ENCODE measurements at regions not wholly inside any gene's neighbourhood (a gene's known extent, or its start where the extent isn't known, plus 50 kb on each side); places are given as distances from the start of the nearest gene placed in this dataset.

DNA sequence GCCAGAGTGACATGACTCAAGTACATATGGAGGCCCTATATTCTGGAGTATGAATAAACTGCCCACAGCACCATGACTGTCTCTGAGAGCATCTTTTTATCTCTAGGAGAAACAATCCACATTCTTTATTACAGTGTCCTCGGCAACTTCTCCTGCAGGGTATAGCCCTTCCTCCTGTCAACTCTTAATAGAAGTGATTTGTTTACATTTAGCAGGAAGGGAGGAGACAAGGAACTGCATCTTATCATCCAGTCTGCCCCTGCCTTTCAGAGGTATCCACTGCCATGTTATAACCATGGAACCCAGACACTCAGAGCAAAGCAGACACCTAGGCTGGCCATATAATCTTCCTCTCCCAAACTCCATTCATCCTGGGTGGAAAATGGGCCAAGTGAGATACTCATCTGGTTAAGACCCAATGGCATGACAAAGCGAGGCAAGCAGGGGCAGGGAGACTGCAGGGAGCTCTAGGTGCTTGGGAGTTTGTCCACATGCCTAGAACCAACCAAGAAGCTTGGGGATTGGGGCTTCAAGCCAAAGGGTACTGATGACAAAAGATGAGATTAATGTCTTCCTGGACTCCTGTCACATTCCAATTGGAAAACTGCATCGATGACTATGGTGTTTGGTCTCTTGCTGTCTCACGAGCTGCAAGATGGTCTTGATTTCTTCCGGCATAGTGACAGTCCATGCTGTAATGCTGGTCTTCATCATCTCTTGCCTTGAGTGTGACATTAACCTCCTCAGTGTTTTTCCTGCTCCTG is 620.5 kb upstream of the KLF4 start:
- POLR2A ChIA-PET, result no interaction called here
- CTCF ChIA-PET, result no interaction called here

More for the DNA sequence above, 620.5 kb upstream of the KLF4 start:
- ATAC-seq, result no peak
- H3K4me1 ChIP-seq (ENCODE audit: control insufficient read depth in 1 of 2, insufficient read depth in 2 of 2, low read length in 2 of 2), result peaks cover 0 to 10% of the 10 kb centered on the region in 2 experiments; a peak in 2 of 4 replicates
- no peak for DNase-seq (ENCODE audit: low read depth, low spot score)
- TF ChIP-seq YY1 (IDR thresholded peaks at IDR 0.05; ENCODE audit: extremely low read depth, insufficient replicate concordance, low read depth, low read length), result no peak
- TF ChIP-seq ZFX (IDR thresholded peaks at IDR 0.05), result no peak
- TF ChIP-seq POLR2AphosphoS5 (IDR thresholded peaks at IDR 0.05; ENCODE audit: low read depth, low read length), result no peak
- no peak for TF ChIP-seq JUND (IDR thresholded peaks at IDR 0.05)
- TF ChIP-seq SRF (IDR thresholded peaks at IDR 0.05; ENCODE audit: low read depth), result no peak
- no peak for TF ChIP-seq EZH2phosphoT487 (IDR thresholded peaks at IDR 0.05; ENCODE audit: borderline replicate concordance)
- TF ChIP-seq, protein P1, sequence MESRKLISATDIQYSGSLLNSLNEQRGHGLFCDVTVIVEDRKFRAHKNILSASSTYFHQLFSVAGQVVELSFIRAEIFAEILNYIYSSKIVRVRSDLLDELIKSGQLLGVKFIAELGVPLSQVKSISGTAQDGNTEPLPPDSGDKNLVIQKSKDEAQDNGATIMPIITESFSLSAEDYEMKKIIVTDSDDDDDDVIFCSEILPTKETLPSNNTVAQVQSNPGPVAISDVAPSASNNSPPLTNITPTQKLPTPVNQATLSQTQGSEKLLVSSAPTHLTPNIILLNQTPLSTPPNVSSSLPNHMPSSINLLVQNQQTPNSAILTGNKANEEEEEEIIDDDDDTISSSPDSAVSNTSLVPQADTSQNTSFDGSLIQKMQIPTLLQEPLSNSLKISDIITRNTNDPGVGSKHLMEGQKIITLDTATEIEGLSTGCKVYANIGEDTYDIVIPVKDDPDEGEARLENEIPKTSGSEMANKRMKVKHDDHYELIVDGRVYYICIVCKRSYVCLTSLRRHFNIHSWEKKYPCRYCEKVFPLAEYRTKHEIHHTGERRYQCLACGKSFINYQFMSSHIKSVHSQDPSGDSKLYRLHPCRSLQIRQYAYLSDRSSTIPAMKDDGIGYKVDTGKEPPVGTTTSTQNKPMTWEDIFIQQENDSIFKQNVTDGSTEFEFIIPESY (IDR thresholded peaks at IDR 0.05; ENCODE audit: extremely low read depth, insufficient replicate concordance, low read length), result no peak
- no peak for TF ChIP-seq ZNF274 (IDR thresholded peaks at IDR 0.05; ENCODE audit: low read depth, low read length)
- no peak for TF ChIP-seq TCF7L2 (IDR thresholded peaks at IDR 0.05; ENCODE audit: borderline replicate concordance, extremely low read depth, insufficient read depth, insufficient read length)
- TF ChIP-seq RAD21 (IDR thresholded peaks at IDR 0.05; ENCODE audit: low read depth), result no peak
- TF ChIP-seq REST (IDR thresholded peaks at IDR 0.05; ENCODE audit: low read depth), result no peak
- no peak for TF ChIP-seq CBX3 (IDR thresholded peaks at IDR 0.05; ENCODE audit: low read depth)
- TF ChIP-seq CEBPB (IDR thresholded peaks at IDR 0.05; ENCODE audit: low read depth), result no peak
- no peak for TF ChIP-seq POLR2A (IDR thresholded peaks at IDR 0.05; ENCODE audit: borderline replicate concordance, extremely low read depth, insufficient read depth, insufficient read length)
- no peak for TF ChIP-seq ELF1 (IDR thresholded peaks at IDR 0.05; ENCODE audit: borderline replicate concordance, low read depth)
- TF ChIP-seq, protein P2, sequence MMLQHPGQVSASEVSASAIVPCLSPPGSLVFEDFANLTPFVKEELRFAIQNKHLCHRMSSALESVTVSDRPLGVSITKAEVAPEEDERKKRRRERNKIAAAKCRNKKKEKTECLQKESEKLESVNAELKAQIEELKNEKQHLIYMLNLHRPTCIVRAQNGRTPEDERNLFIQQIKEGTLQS (IDR thresholded peaks at IDR 0.05), result no peak
- no peak for TF ChIP-seq MAX (IDR thresholded peaks at IDR 0.05)
- no peaks in the 10 kb centered on the region for H3K36me3 ChIP-seq (ENCODE audit: control insufficient read depth in 1 of 2, insufficient read depth in 2 of 2, low read length in 2 of 2)
- no peak overlapping the region for H3K4me2 ChIP-seq (ENCODE audit: low read length)
- H4K20me1 ChIP-seq (ENCODE audit: insufficient read depth), result no peaks in the 10 kb centered on the region
- no peak overlapping the region for H3K27ac ChIP-seq (ENCODE audit: low read depth, low read length)
- H3K9me3 ChIP-seq (ENCODE audit: control insufficient read depth in 1 of 2, insufficient read depth in 1 of 2, low read depth in 1 of 2, low read length in 2 of 2), result no peaks in the 10 kb centered on the region
- no peak overlapping the region for H2AFZ ChIP-seq (ENCODE audit: low read depth, low read length, poor library complexity, severe bottlenecking)
- BruUV-seq (replicated peaks), result no TSS peak
- RAD21 ChIA-PET (ENCODE audit: low non-redundant PET in 1 of 2, low total read pairs in 2 of 2, uncharacterized antibody in 2 of 2, unreplicated experiment in 2 of 2), result no interaction called here
- no peaks in the 10 kb centered on the region for H3K9me2 ChIP-seq (ENCODE audit: insufficient read depth)
- H3K79me2 ChIP-seq (ENCODE audit: insufficient read depth, low read length), result no peaks in the 10 kb centered on the region
- H3K27me3 ChIP-seq (ENCODE audit: insufficient read depth, low read length), result no peaks in the 10 kb centered on the region
- no peak overlapping the region for H3K4me3 ChIP-seq (replicated peaks in 1 of 2; ENCODE audit: low read depth in 1 of 2, low read length in 2 of 2)
- intact Hi-C loops (cut with micrococcal nuclease), result no loop called here
- no peak overlapping the region for H3K9ac ChIP-seq (ENCODE audit: low read length)

Data from HCT116 (cell line).